NT2/D1 (cell line): ENCODE measurements at regions not wholly inside any gene's neighbourhood (a gene's known extent, or its start where the extent isn't known, plus 50 kb on each side); places are given as distances from the start of the nearest gene placed in this dataset.

Source experiments
- DNase-seq: peaks from one replicate; pipeline ENCODE4 v3.0.0-alpha.2; 2011; ENCODE audit warnings: low read depth, low spot score
- H3K27me3 ChIP-seq: 2 replicates; pipeline ENCODE4 v1.6.0; 2011; ENCODE audit warnings: mild to moderate bottlenecking; ENCODE audit not compliant: insufficient read length, insufficient read depth
- H3K36me3 ChIP-seq: 2 replicates; pipeline ENCODE4 v1.6.1; 2011; ENCODE audit warnings: mild to moderate bottlenecking, low read length, mixed read lengths; ENCODE audit not compliant: insufficient read depth, insufficient read length
- H3K4me1 ChIP-seq: 2 replicates; pipeline ENCODE4 v1.5.1; 2011; ENCODE audit not compliant: insufficient read depth, insufficient read length
- H3K4me3 ChIP-seq: 2 replicates; pipeline ENCODE4 v1.5.1; 2011; ENCODE audit warnings: low read depth; ENCODE audit not compliant: insufficient read length
- H3K9ac ChIP-seq: 2 replicates; pipeline ENCODE4 v1.6.0; 2011; ENCODE audit warnings: low read depth; ENCODE audit not compliant: insufficient read length
- H3K9me3 ChIP-seq: 2 replicates; pipeline ENCODE4 v1.5.1; 2011; ENCODE audit warnings: mild to moderate bottlenecking, low read length; ENCODE audit not compliant: insufficient read depth
- SUZ12 ChIP-seq: IDR thresholded peaks from 2 replicates; pipeline ENCODE4 v1.6.1; 2011; ENCODE audit not compliant: insufficient read length, insufficient read depth; ENCODE audit errors: extremely low read depth
- YY1 ChIP-seq: IDR thresholded peaks from 2 replicates; pipeline ENCODE4 v1.6.1; 2011; ENCODE audit not compliant: insufficient read length, insufficient read depth
- ZNF274 ChIP-seq: IDR thresholded peaks from 2 replicates; pipeline ENCODE4 v1.6.1; 2011; ENCODE audit warnings: mild to moderate bottlenecking, low read depth, low read length

DNA sequence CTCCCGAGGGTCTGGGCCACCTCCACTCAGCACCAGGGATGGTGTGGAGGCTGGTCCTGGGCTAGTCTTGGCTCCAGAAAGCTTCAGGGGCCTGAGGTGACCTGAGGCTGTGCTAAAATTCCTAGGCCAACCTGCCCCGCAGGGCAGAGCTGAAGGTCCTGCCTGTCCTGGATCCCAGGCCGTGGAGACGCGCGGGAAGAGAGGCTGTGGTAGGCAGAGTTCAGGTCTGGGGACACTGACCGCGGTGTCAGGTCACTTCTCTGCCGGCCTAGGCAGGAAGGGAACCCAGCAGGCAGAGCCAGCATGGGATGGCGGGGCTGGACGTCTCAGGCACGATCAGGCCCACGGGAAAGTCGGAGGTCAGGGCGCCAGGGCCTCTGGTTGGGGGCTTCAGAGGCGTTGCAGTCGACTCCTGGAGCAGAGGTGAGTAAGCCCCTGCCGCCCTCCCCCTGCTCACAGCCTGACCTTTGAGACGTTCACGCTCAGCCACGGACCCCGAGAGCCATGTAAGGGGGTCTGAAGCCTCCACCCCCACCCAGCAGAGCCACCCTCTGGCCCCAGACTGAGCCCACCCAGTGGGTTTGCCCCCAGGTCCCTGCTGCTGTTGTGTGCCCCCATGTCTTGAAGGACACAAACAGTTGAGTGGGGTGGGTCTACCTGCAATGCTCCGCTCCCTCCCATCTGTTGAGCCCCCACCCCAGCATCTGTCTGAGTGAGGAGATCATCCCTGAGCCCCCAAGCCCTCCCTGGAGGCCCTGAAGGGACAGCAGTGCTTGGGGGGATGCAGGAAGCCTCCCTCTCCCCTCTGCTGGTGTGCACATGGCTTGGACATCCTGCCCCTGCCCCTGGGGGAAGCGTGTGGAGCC is 142.7 kb downstream of the KIF26A start:
- no peak overlapping the region for H3K9ac ChIP-seq
- TF ChIP-seq ZNF274 = no peak
- TF ChIP-seq SUZ12 = no peak
- no peak for TF ChIP-seq YY1
- peaks cover 8% of the 10 kb centered on the region; the same call in 1 of the 2 replicates for H3K9me3 ChIP-seq
- no peak overlapping the region for H3K4me3 ChIP-seq
- DNase-seq = no peak
- H3K27me3 ChIP-seq = no peaks in the 10 kb centered on the region
- H3K4me1 ChIP-seq = peaks cover 4% of the 10 kb centered on the region
- no peaks in the 10 kb centered on the region for H3K36me3 ChIP-seq

DNA sequence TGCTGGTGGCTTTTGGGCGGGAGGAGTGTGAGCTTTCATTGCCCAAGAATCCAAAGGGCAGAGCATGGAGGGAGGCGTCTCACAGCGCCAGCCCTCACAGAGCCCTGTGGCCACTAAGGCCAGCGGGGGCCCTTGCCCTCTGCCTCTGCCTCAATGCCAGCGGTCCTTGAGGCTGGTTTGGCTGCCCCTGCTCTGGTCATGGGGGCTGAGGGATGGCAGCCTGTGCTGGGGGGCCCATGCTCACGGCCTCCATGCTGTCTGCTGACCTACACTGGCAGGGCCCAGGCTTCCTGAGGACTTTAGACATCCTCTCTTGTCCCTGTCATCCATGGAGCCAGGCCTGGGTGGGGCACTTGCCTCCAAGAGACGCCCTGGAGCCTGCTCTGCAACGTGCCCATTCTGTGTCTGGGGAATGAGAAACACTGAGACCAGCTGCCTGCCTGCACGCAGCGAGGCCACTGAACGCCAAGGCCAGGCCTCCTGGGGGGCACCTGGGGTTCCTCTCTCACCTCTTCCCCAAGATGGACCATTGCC is 143.4 kb downstream of the KIF26A start:
- no peak for DNase-seq
- H3K36me3 ChIP-seq = no peaks in the 10 kb centered on the region
- no peak overlapping the region for H3K9ac ChIP-seq
- H3K27me3 ChIP-seq = no peaks in the 10 kb centered on the region
- H3K4me3 ChIP-seq = no peak overlapping the region
- H3K9me3 ChIP-seq = peaks cover 8% of the 10 kb centered on the region; the same call in 1 of the 2 replicates
- peaks cover 4% of the 10 kb centered on the region for H3K4me1 ChIP-seq
- TF ChIP-seq SUZ12 (no peak), ZNF274 (no peak), YY1 (no peak)

DNA sequence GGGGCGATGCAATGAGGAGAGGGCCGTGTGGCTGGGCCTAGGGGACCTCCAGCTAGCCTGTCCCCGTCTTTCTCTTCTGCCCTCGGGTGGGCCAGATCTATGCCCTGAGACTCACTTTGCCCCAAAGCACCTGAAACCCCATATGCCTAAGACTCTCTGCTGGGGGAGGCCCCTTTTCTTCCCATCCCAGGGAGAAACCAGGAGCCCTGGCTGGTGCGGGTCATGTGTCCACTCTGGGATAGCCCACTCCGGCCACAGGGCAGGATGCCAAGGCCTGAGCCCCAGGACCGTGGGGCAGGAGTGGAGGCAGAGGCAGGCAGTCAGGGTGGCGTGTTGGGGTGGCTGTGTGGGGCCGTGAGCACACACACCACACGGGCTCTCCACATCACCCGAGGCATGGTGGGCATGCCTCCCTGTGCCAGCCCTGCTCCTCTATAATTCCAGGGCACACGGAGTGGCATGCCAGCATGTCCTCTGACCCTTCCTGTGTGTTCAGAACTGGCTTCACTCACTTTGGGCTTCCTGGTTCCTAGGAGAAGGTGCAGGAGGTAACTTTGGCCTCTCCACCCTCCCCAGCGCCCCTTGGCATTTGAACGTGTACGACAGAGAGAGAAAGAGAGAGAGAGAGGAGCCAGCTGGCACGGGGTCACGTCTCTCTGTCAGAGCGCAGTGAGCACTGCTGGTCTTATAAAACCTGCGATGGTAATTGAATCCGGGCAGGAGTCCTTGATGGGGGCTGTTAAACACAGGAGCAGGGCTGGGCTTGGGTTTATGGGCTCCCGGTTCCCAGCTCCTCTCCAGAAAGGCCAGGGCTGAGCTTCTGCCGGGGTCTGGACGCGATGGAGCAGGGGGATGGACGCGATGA is 144.2 kb downstream of the KIF26A start:
- no peaks in the 10 kb centered on the region for H3K27me3 ChIP-seq
- H3K4me3 ChIP-seq = no peak overlapping the region
- no peaks in the 10 kb centered on the region for H3K36me3 ChIP-seq
- no peak for DNase-seq
- peaks cover 7% of the 10 kb centered on the region for H3K4me1 ChIP-seq
- no peak for TF ChIP-seq SUZ12
- TF ChIP-seq YY1 = no peak
- TF ChIP-seq ZNF274 = no peak
- H3K9ac ChIP-seq = no peak overlapping the region
- peaks cover 8% of the 10 kb centered on the region; the same call in 1 of the 2 replicates for H3K9me3 ChIP-seq

DNA sequence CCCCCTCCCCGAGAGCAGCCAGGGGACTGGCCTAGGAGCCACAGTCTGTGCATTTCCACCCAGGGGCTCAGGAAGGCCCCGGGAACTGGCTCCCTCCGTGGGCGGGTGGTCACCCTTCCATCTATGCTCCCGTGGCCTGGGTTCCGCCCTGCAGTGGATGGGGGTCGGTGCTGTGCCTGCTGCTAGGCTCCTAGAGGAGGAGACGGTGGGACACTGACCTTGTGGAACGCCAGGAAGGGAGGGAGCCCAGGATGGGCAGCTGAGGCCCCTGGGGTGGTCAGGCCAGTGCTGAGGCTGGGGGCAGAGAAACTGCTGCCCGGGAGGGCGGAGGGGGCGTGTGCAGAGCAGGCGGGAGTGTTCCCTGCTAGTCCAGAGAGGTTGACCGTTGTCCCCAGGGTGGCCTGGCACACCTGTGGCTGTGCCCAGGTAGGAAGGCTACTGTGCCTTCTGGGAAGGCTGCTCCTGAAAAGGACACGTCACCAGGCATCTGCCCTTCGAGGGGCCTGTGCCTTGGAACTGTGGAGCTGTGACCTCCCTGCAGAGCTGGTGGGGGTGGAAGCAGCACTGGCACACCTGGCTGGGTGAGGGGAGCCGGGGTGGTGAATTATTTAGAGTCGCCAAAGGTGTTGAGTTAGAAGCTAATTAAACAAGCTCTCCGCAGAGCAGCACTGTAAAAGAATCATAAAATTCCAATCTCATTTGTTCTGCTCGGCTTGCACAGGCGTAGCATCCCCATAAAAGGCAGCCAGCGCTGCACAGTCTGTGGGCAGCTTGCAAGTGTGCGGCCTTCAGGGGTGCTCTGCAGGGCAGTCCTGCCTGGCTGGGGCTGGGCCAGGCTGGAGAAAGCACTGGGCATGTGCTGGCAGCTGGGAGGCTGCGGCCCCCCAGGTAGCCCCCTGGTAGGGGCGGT is 145.1 kb downstream of the KIF26A start:
- Histone ChIP-seq H3K9me3 (no peaks in the 10 kb centered on the region), H3K4me3 (no peak overlapping the region), H3K27me3 (no peaks in the 10 kb centered on the region), H3K36me3 (no peaks in the 10 kb centered on the region), H3K4me1 (peaks cover 8% of the 10 kb centered on the region), H3K9ac (no peak overlapping the region)
- no peak for DNase-seq
- no peak for TF ChIP-seq SUZ12
- TF ChIP-seq YY1 = no peak
- TF ChIP-seq ZNF274 = no peak

DNA sequence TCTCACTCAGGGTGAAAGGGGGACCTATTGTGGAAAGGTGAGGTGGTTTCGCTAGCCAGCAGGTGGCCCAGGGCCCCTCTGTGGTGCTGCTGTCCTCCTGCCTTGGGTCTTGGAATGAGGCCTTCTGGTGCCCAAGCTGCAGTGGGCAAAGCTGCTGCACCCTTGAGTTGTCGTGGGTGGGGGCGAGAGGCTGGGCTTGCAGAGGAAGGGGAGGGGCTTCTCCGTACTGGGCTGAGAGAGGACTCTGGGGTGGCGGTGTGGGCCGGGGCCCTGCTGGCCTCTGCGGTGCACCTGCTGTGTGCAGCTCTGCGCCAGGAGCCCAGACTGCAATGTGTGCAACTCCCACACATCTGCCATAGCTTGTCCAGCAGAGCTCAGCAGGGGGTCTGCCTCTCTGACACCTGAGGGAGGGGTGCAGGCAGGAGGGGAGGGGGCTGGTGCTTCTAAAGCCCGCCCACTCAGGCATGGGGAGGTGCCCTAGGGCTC is 145.8 kb downstream of the KIF26A start:
- no peak overlapping the region for H3K4me3 ChIP-seq
- no peaks in the 10 kb centered on the region for H3K36me3 ChIP-seq
- no peaks in the 10 kb centered on the region for H3K9me3 ChIP-seq
- H3K27me3 ChIP-seq = no peaks in the 10 kb centered on the region
- peaks cover 9% of the 10 kb centered on the region for H3K4me1 ChIP-seq
- DNase-seq = no peak
- no peak overlapping the region for H3K9ac ChIP-seq
- TF ChIP-seq YY1 = no peak
- no peak for TF ChIP-seq SUZ12
- no peak for TF ChIP-seq ZNF274
